Stimulated activated naive CD8-positive, alpha-beta T cell treated with anti-CD3 and anti-CD28 coated beads, Interleukin-15, amount 100 ng/mL, for 72 hours (primary cell): ENCODE measurements at regions not wholly inside any gene's neighbourhood (a gene's known extent, or its start where the extent isn't known, plus 50 kb on each side); places are given as distances from the start of the nearest gene placed in this dataset.

Source experiments
- ATAC-seq: fragments of 150-1000 bp; cut with Tn5 transposase; 2 replicates; pipeline ENCODE4 v1.10.0; 2021; ENCODE audit warnings: mild to moderate bottlenecking, moderate library complexity
- DNase-seq, 2 donors: peaks; one replicate each; pipeline ENCODE4 v3.0.0; 2021 to 2022
- H3K27ac Mint-ChIP-seq, 2 donors: one replicate each; pipeline ENCODE4 v1.8.0; 2022; ENCODE audit warnings: mild to moderate bottlenecking in 2 of 2, mixed read lengths in 2 of 2, moderate library complexity in 2 of 2
- H3K27me3 Mint-ChIP-seq: one replicate; pipeline ENCODE4 v1.8.0; 2022; ENCODE audit warnings: mixed read lengths
- H3K4me1 Mint-ChIP-seq: one replicate; pipeline ENCODE4 v1.8.0; 2022; ENCODE audit warnings: mild to moderate bottlenecking, mixed read lengths
- H3K4me3 Mint-ChIP-seq, 2 donors: one replicate each; pipeline ENCODE4 v1.8.0; 2022; ENCODE audit warnings: mild to moderate bottlenecking in 2 of 2, mixed read lengths in 2 of 2, moderate library complexity in 1 of 2
- H3K9me3 Mint-ChIP-seq, 2 donors: one replicate each; pipeline ENCODE4 v1.8.0; 2022; ENCODE audit warnings: mixed read lengths in 2 of 2

GRCh38 chr18:75618146-75618545 lies 190.6 kb upstream of the SMIM21 start:
- no peak overlapping the region for H3K27ac Mint-ChIP-seq

DNA sequence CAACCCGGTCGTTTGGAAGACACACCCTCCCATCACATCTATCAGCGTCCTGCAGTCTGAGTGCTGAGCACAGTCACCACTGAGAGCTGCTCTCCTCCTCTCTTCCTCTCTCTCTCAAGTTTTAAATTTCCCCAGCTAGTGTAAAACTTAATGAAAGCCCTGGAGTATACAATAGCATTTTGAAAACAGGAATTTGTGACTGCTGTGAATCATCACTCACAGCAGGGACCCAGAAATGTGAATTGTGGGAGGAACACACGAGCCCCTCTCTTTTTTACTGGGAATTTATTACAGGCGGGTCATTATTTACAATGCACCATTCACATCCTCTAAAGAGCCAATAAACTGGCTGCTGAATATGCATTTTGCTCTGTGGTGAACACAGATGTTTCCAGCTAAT lies 185.0 kb upstream of the SMIM21 start:
- DNase-seq (no peak), ATAC-seq (no peak)
- no peaks in the 10 kb centered on the region for H3K4me1 Mint-ChIP-seq
- no peaks in the 10 kb centered on the region for H3K9me3 Mint-ChIP-seq
- no peak overlapping the region for H3K4me3 Mint-ChIP-seq
- H3K27ac Mint-ChIP-seq: peak overlapping the region in 1 of 2 donors; percentile 14
- peaks cover 43% of the 10 kb centered on the region for H3K27me3 Mint-ChIP-seq

More at GRCh38 chr18:75618146-75618545, 190.6 kb upstream of the SMIM21 start:
- ATAC-seq (no peak), DNase-seq (no peak)
- Mint-ChIP-seq H3K4me1 (no peaks in the 10 kb centered on the region), H3K9me3 (no peaks in the 10 kb centered on the region), H3K4me3 (no peak overlapping the region), H3K27me3 (peaks cover 12% of the 10 kb centered on the region)

DNA sequence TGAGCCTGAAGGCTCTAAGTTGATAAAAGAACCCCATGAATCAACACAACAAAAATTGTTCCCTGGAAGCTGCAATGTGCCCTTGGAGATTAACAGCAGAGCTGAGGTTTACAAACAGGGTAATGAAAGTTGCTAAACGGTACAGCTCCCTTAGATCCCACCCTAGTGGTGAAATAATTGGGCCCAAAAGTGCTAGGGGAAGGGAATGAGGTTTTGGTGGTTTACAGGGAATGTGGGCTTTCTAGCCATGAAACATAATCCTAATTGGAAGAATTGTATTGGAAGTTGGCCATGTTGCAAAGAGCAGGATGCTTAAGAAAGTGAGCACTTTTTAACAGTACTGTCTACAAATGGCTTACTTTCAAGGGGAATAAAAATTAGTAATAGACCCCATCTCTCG lies 180.2 kb upstream of the SMIM21 start:
- Mint-ChIP-seq H3K9me3 (peaks cover 0 to 7% of the 10 kb centered on the region in 2 donors), H3K4me3 (no peak overlapping the region), H3K4me1 (no peaks in the 10 kb centered on the region), H3K27me3 (peaks cover 39% of the 10 kb centered on the region), H3K27ac (no peak overlapping the region)
- DNase-seq: no peak
- no peak for ATAC-seq

- H3K27ac Mint-ChIP-seq: no peak overlapping the region
- no peaks in the 10 kb centered on the region for H3K27me3 Mint-ChIP-seq
- H3K4me1 Mint-ChIP-seq: no peaks in the 10 kb centered on the region
- H3K9me3 Mint-ChIP-seq: peaks cover 30 to 36% of the 10 kb centered on the region in 2 donors
- DNase-seq (no peak), ATAC-seq (no peak)
- H3K4me3 Mint-ChIP-seq: no peak overlapping the region
These were observed 165.0 kb upstream of the SMIM21 start for GRCh38 chr18:75592527-75592926.

- peaks cover 22 to 25% of the 10 kb centered on the region in 2 donors for H3K9me3 Mint-ChIP-seq
- H3K27ac Mint-ChIP-seq: no peak overlapping the region
- no peak overlapping the region for H3K4me3 Mint-ChIP-seq
- no peaks in the 10 kb centered on the region for H3K4me1 Mint-ChIP-seq
- DNase-seq (no peak), ATAC-seq (no peak)
- H3K27me3 Mint-ChIP-seq: peaks cover 9% of the 10 kb centered on the region
These were observed 160.9 kb upstream of the SMIM21 start for GRCh38 chr18:75588412-75588811.

- ATAC-seq: no peak
- Mint-ChIP-seq H3K27me3 (peaks cover 9% of the 10 kb centered on the region), H3K9me3 (peaks cover 12 to 13% of the 10 kb centered on the region in 2 donors), H3K4me1 (no peaks in the 10 kb centered on the region), H3K27ac (no peak overlapping the region), H3K4me3 (no peak overlapping the region)
- no peak for DNase-seq
These were observed 159.6 kb upstream of the SMIM21 start for GRCh38 chr18:75587131-75587530.

DNA sequence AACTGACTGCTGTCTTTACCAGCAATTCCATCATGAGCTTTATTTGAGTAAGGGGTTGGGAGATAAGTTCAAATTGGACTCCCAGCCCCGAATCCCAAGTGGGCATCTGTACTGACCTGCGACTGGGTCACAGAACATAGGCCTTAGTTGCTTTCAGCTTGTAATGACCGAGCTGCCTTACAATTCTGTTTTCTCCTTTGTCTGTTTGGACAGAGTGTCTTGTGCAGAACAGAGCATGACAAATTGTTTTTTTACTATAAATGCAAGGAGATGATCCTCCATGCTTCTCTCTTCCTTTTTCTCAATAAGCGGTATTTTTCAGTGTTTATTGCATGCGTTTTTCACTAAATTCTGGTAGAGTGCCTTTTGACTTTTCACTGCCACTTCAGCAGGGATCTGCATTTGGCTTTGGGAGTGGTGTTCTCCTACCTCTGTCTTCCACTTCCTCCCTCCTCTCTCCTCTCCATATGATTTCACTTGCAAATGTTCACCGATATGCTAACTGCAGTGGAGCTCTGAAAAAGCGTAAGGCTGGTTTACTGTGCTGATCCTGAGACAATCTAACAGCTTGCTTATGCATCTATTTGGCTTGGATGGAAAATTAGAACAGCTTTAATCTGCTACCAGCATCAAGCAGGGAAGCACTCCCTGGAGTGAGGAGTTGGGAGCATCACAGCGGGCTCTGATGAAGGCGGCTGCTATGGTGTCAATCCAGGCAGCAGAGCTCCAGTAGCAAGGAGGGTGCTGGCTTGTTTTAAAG lies 158.8 kb upstream of the SMIM21 start:
- H3K4me1 Mint-ChIP-seq: no peaks in the 10 kb centered on the region
- peaks cover 6 to 12% of the 10 kb centered on the region in 2 donors for H3K9me3 Mint-ChIP-seq
- DNase-seq (no peak), ATAC-seq (no peak)
- H3K4me3 Mint-ChIP-seq: no peak overlapping the region
- H3K27me3 Mint-ChIP-seq: peaks cover 9% of the 10 kb centered on the region
- no peak overlapping the region for H3K27ac Mint-ChIP-seq

DNA sequence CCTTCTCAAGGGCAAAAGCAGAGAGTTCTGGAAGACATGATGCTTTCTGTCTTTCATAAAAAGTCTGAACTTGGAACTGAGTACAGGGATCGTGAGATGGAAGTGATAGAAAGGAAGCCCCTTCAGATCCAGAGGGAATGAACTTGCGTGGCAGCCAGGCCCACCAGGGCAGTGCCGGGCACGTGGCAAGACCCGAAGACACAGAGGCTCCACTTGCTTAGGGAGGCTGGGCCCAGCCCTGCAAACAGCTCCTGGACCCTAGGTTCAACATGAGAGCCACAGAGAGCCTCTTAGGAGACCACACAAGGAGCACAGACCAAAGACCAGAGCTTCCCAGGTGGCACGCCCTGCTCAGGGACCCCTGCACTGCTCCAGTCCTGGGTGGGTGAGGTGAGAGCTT lies 155.4 kb upstream of the SMIM21 start:
- H3K4me1 Mint-ChIP-seq: no peaks in the 10 kb centered on the region
- H3K27me3 Mint-ChIP-seq: peaks cover 16% of the 10 kb centered on the region
- no peak overlapping the region for H3K27ac Mint-ChIP-seq
- no peak for DNase-seq
- H3K4me3 Mint-ChIP-seq: no peak overlapping the region
- no peaks in the 10 kb centered on the region for H3K9me3 Mint-ChIP-seq
- no peak for ATAC-seq

GRCh38 chr18:75582406-75582821 lies 154.9 kb upstream of the SMIM21 start:
- Mint-ChIP-seq H3K4me3 (no peak overlapping the region), H3K27ac (no peak overlapping the region), H3K4me1 (no peaks in the 10 kb centered on the region), H3K27me3 (peaks cover 20% of the 10 kb centered on the region), H3K9me3 (no peaks in the 10 kb centered on the region)
- ATAC-seq (no peak), DNase-seq (no peak)

DNA sequence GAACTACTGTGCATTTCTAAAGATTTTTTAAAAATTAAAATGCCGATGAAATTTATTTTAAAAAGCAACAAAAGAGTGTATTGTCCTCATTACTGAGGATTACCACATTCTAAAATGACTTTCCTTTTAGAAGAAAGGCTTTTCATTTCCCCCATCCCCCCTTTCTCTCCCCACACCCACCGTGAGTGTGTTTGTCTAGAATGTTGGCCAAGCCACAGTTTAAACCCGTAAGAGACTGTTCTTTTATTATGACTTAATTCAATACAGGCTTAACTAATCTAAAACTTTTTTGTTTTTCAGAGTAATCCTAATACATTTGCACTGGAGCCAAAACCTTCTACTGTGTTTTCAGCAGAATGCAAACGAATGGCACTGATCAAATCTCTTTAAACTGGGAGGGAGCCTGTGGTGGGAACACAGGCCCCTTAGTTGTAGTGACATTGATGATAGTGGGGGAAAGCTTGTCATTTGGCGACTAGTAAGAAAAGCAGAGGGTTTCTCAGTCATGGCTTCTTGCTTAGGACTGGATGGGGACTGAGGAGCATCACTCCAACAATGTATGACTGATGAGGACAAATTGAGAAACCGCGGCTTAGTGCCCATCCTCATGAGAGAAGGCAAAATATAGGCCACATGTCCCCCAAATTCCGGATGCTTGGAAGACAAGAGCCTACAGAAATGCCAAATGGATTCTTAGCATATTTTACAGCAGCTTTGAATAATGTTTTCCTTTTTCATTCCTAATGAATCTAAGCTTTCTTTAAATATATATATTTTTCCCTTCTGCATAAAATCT lies 154.0 kb upstream of the SMIM21 start:
- no peak for ATAC-seq
- no peak overlapping the region for H3K4me3 Mint-ChIP-seq
- no peaks in the 10 kb centered on the region for H3K4me1 Mint-ChIP-seq
- H3K27me3 Mint-ChIP-seq: peaks cover 19% of the 10 kb centered on the region
- no peak for DNase-seq
- no peak overlapping the region for H3K27ac Mint-ChIP-seq
- H3K9me3 Mint-ChIP-seq: no peaks in the 10 kb centered on the region

DNA sequence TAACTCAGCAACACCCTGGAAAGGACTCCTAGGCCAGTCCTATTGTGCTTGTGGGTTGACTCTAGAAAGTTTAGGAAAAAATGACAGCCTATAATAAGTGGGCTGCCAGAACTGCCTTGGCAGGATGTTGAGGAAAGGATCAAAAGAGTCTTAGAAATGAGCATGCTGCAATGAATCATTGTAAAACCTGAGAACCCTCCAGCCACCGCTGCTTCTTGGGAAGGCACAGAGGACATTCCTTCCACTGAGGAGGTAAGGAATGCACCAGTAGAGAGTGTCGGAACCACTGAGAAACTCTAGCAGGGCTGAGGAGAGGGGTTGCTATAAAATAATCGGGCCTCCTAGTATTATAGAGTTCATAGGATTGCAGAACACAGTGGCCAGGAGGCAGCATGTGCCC lies 146.7 kb upstream of the SMIM21 start:
- DNase-seq: no peak
- Mint-ChIP-seq H3K27me3 (peaks cover 11% of the 10 kb centered on the region), H3K4me3 (no peak overlapping the region), H3K27ac (no peak overlapping the region), H3K9me3 (peaks cover 5 to 7% of the 10 kb centered on the region in 2 donors), H3K4me1 (no peaks in the 10 kb centered on the region)
- ATAC-seq: no peak

GRCh38 chr18:75563150-75563549 lies 135.6 kb upstream of the SMIM21 start:
- Mint-ChIP-seq H3K4me1 (no peaks in the 10 kb centered on the region), H3K27ac (no peak overlapping the region), H3K4me3 (no peak overlapping the region), H3K9me3 (no peaks in the 10 kb centered on the region), H3K27me3 (peaks cover 25% of the 10 kb centered on the region)
- ATAC-seq: no peak
- DNase-seq: no peak

DNA sequence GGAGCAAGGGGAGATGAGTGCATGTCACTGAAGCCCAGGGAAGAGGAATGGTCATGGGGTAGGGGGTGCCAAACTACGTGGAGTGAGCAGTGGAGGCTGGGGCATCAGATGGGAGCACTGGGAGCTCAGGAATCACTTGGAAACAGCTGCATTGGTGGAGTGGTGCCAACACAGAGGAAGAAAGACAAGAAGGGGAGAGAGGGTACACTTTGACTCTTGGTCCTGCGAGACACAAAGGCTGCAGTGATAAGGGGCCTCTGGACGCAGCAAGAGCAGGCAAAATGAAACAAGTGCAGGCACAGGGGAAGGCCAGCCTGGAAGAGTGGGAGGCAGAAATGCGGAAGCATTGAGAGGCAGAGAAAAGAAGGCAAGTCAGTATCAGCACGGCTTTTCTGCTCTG lies 134.7 kb upstream of the SMIM21 start:
- ATAC-seq (no peak), DNase-seq (no peak)
- no peak overlapping the region for H3K4me3 Mint-ChIP-seq
- H3K9me3 Mint-ChIP-seq: no peaks in the 10 kb centered on the region
- H3K4me1 Mint-ChIP-seq: no peaks in the 10 kb centered on the region
- peaks cover 24% of the 10 kb centered on the region for H3K27me3 Mint-ChIP-seq
- H3K27ac Mint-ChIP-seq: no peak overlapping the region

- no peak overlapping the region for H3K27ac Mint-ChIP-seq
- no peak for ATAC-seq
These were observed 131.3 kb upstream of the SMIM21 start for GRCh38 chr18:75558790-75559189.

GRCh38 chr18:75556841-75557240 lies 129.3 kb upstream of the SMIM21 start:
- no peak overlapping the region for H3K27ac Mint-ChIP-seq
- H3K9me3 Mint-ChIP-seq: no peaks in the 10 kb centered on the region
- peaks cover 11% of the 10 kb centered on the region for H3K27me3 Mint-ChIP-seq
- DNase-seq: no peak
- no peaks in the 10 kb centered on the region for H3K4me1 Mint-ChIP-seq
- no peak for ATAC-seq
- no peak overlapping the region for H3K4me3 Mint-ChIP-seq

More at GRCh38 chr18:75558790-75559189, 131.3 kb upstream of the SMIM21 start:
- H3K4me1 Mint-ChIP-seq: no peaks in the 10 kb centered on the region
- H3K4me3 Mint-ChIP-seq: no peak overlapping the region
- no peaks in the 10 kb centered on the region for H3K9me3 Mint-ChIP-seq
- DNase-seq: no peak
- H3K27me3 Mint-ChIP-seq: peaks cover 11% of the 10 kb centered on the region

GRCh38 chr18:75554644-75555185 lies 127.2 kb upstream of the SMIM21 start:
- Mint-ChIP-seq H3K4me1 (no peaks in the 10 kb centered on the region), H3K27me3 (peaks cover 14% of the 10 kb centered on the region), H3K9me3 (no peaks in the 10 kb centered on the region), H3K4me3 (no peak overlapping the region), H3K27ac (no peak overlapping the region)
- ATAC-seq (no peak), DNase-seq (no peak)
